ENCODE measurements at regions not wholly inside any gene's neighbourhood (a gene's known extent, or its start where the extent isn't known, plus 50 kb on each side); places are given as distances from the start of the nearest gene placed in this dataset.

- DNase-seq: no peak
Observed at GRCh38 chr14:58697930-58698642, 60.3 kb downstream of the DACT1 start.

GRCh38 chr14:58699681-58700205 lies 62.0 kb downstream of the DACT1 start:
- no peak for DNase-seq

- DNase-seq: no peak
Observed at GRCh38 chr14:58701156-58701555, 63.4 kb downstream of the DACT1 start.

- no peak for DNase-seq
Observed at GRCh38 chr14:58701604-58702003, 63.8 kb downstream of the DACT1 start.

GRCh38 chr14:58702441-58703160 lies 64.8 kb downstream of the DACT1 start:
- no peak for DNase-seq

GRCh38 chr14:58703161-58703506 lies 65.4 kb downstream of the DACT1 start:
- no peak for DNase-seq

GRCh38 chr14:58705066-58705465 lies 67.3 kb downstream of the DACT1 start:
- no peak for DNase-seq

- no peak for DNase-seq
Observed at GRCh38 chr14:58707949-58708348, 70.2 kb downstream of the DACT1 start.

GRCh38 chr14:58709949-58710348 lies 72.2 kb downstream of the DACT1 start:
- DNase-seq: no peak

- DNase-seq: no peak
Observed at GRCh38 chr14:58711382-58711781, 73.6 kb downstream of the DACT1 start.

GRCh38 chr14:58712357-58712756 lies 74.6 kb downstream of the DACT1 start:
- no peak for DNase-seq

- no peak for DNase-seq
Observed at GRCh38 chr14:58713677-58714076, 75.9 kb downstream of the DACT1 start.

- no peak for DNase-seq
Observed at GRCh38 chr14:58716706-58717105, 78.9 kb downstream of the DACT1 start.

- no peak for DNase-seq
Observed at GRCh38 chr14:58717211-58717610, 79.4 kb downstream of the DACT1 start.

- no peak for DNase-seq
Observed at GRCh38 chr14:58717813-58718212, 80.1 kb downstream of the DACT1 start.

GRCh38 chr14:58718226-58719205 lies 80.8 kb downstream of the DACT1 start:
- no peak for DNase-seq

- no peak for DNase-seq
Observed at GRCh38 chr14:58721723-58722122, 84.0 kb downstream of the DACT1 start.

GRCh38 chr14:58722441-58722840 lies 84.7 kb downstream of the DACT1 start:
- DNase-seq: no peak

GRCh38 chr14:58724206-58724605 lies 86.4 kb downstream of the DACT1 start:
- no peak for DNase-seq

- DNase-seq: no peak
Observed at GRCh38 chr14:58724702-58725101, 86.9 kb downstream of the DACT1 start.

- DNase-seq: no peak
Observed at GRCh38 chr14:58725226-58725625, 87.5 kb downstream of the DACT1 start.

- DNase-seq: no peak
Observed at GRCh38 chr14:58725871-58726270, 88.1 kb downstream of the DACT1 start.

GRCh38 chr14:58730792-58731464 lies 93.2 kb downstream of the DACT1 start:
- no peak for DNase-seq
